NCI-H774 (cell line): ENCODE measurements at regions not wholly inside any gene's neighbourhood (a gene's known extent, or its start where the extent isn't known, plus 50 kb on each side); places are given as distances from the start of the nearest gene placed in this dataset.

Experiments
- DNase-seq: peaks from one replicate; lab custom pipeline; 2025; lab: John Stamatoyannopoulos, UW

DNA sequence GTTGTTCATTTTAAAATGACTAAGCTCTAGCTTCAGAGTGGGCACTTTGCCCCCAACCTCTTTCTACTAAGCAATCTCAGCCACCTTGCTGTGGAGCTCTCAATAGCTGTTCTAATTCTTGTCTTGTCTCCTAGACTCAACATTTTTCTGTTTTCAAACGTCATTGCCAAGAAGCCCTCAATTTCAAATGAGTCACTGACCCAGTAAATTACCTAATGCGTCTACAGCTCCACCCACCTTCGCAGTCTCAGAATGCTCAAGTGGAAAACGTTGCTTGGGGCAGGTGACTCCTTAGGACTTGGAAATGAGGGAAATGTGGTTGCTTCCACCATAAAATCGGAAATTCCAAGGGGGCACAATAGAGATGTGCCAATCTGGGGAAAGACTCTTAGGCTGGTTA lies 59.0 kb downstream of the ING2 start:
- no peak for DNase-seq

DNA sequence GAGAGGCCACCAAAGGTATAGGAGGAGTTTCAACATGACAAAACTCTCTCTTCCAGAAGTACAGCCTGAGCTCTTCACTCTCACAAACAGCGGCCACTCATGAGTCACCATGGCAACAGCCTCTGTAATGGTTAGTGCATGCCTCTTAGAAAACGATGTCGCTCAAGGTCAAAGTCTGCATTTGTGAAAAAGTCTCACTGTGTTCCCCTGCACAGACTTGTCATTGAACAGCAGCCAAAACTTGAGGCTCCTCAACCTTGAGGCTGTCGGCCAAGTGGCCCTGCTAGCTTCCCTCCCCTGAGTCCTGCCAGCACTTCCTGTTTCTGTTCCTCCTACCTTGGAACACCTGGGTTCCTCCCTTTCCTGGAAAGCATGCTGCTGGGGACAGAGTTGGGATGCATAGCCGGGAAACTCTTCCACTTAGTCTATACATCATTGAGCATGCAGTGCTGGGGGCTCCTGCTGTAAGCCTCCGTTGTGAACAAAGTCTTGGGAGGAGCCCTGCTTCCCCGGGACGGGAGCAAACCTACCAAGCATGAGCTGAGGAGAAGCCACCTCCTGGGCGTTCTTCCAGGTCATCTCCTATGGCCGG lies 66.6 kb downstream of the ING2 start:
- DNase-seq, result peak; percentile 39

DNA sequence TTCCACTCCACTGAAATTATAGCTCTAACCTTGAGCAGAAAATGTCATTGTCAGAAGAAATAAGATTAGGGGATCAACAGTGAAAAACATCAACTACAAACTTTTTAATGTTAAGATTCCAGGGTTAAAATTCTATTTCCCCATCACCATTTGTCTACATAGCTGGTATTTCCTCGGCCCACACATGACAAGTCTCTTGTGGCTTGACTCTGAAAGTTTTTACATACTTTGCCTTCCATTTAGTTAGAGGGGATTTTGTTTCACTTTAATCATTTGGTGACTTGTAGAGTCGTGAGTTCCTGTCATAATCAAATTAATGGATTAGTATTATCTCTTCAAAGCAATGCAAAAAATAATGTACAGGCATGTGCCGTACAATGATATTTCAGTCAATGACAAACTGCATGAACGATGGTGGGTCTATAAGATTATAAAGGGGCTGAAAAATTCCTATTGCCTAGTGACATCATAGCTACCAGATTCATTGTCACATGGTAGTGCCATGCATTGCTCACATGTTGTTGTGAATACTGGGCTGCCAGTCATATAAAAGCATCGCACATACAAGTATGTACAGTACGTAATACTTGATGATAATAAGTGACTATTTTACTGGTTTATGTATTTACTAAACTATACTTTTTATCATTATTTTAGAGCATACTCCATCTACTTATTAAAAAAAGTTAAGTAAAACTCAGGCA lies 72.0 kb downstream of the ING2 start:
- no peak for DNase-seq

DNA sequence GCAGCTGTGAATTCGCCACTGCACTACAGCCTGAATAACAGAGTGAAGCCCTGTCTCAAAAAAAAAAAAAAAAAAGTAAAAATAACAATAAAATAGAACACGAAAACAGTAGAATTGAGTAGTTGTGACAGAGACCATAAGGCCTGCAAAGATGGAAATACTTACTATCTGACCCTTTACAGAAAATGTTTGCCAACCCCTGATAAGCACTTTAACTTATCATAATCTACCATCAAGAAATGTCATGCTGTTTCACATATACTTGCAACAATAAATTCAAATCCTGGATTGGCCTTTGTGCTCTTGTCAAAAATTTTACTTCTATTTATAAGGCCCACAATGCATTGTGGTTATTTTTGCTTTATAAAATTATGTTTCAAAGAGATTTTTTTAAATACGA lies 75.5 kb downstream of the ING2 start:
- DNase-seq, result no peak

DNA sequence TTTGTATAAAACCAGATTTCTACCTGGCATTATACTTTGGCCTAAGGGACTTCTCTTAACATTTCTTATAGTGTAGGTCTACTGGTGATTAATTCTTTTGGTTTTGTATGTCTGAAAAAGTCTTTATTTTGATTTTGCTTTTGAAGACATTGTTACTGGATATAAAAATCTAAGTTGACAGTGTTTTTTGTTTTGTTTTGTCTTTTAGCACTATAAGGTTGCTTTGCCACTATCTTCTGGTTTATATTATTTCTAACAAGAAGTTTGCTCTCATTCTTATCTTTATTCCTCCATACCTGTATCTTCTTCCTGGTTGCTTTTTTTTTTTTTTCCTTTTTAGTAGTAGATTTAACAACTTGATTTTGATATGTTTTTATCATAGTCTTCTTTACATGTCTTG lies 76.0 kb downstream of the ING2 start:
- no peak for DNase-seq

DNA sequence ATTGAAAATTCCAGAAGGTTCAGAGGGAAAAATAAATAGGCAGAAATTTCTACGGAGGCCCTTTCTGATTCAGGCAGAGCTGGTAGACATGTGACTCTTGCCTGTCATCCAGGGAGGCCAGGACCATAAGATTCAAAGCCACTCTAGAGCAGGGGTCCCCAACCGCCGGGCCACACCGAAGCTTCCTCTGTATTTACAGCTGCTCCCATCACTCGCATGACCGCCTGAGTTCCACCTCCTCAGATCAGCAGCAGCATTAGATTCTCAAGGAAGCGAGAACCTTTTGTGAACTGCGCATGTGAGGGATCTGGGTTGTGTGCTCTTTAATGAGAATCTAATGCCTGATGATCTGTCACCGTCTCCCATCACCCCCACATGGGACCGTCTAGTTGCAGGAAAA lies 72.2 kb downstream of the RWDD4 start:
- no peak for DNase-seq

DNA sequence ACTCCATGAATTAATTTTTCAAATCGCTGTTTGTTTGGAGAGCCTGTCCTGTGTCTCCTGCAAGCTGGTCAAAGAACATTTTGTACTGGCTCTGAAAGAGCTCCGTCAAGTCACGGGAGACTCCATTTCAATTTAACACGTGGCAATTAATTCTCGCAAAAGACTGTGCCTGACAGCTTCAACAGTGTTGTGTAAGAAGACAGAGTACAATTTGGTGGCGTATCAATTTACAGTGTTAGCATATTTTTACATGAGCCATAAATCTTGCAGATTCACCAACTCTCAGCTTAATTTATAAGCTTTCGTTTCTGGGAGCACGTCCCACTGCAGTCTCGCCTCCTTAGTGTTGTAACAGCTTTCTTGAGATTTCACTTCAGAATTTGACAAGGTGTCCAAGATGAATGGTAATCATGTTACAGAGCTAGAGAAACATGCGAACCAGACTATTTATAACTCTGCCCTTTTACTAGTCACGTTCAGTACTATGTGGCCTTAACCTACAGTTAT lies 70.8 kb downstream of the RWDD4 start:
- DNase-seq, result no peak

DNA sequence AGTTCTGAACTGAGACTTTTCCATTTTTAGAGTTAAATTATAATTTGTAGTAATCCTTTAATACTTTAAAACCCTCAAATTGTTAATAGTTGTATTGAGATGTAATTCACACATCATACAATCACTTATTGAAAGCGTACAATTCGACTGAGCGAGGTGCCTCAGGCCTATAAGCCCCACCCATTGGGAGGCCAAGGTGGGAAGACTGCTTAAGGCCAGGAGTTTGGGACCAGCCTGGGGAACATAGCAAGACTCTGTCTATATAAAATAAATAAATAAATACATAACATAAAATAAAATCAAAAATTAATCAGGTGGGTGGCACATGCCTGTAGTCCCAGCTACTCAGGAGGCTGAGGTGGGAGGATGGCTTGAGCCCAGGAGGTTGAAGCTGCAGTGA lies 70.3 kb downstream of the RWDD4 start:
- DNase-seq, result no peak

DNA sequence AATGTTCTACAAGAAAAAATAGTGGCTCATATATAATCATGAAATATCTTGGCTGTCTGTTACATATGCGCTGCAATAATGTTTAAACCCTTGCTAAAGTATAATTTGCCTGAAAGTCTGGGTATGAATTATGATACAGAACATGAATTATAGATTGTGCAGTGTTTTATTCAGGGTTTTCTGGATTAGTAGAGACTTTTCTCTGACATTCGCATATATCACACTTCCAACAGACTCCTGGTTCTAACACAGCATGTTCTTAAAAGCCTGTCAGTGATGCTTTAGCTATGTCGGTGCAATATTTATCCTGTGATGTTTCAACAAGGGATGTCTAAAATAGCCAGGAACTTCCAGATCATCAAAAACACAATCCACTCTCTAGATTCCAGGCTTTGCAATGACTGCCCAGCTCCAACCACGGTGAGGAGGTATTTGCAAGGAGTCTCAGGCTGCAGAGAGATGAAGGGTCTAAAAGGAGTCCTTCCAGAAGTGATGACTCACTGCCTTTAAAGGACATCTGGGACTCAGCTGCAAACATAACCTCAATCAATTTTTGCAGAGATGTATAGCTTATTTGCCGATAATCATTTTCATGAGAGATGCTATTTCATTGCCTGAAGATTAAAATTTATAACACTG lies 69.4 kb downstream of the RWDD4 start:
- DNase-seq, result no peak
